Smooth muscle cell (in vitro differentiated cells): ENCODE measurements at regions not wholly inside any gene's neighbourhood (a gene's known extent, or its start where the extent isn't known, plus 50 kb on each side); places are given as distances from the start of the nearest gene placed in this dataset.
A peak's percentile ranks its signal among the peaks of the same experiment; 100 is the strongest.
"Not testable (repeated sequence)": the region's sequence is repeated elsewhere in the genome, so short reads cannot be mapped to it uniquely, and the experiment has no call there.

Experiments
- DNase-seq: peaks from one replicate; lab custom pipeline; 2025; ENCODE audit not compliant: unreplicated experiment; lab: John Stamatoyannopoulos, UW
- H2AFZ ChIP-seq: fragments of 200-600 bp; sonication (generic); 2 replicates; pipeline ENCODE4 v1.6.0; 2016; ENCODE audit warnings: antibody characterized with exemption, low read depth, mild to moderate bottlenecking
- H3F3A ChIP-seq: fragments of 200-600 bp; sonication (generic); 2 replicates; pipeline ENCODE4 v1.6.0; 2017; ENCODE audit warnings: antibody characterized with exemption, low read depth
- H3K27ac ChIP-seq: fragments of 200-600 bp; sonication (generic); 2 replicates; pipeline ENCODE4 v1.5.1; 2016; ENCODE audit warnings: low read depth, mild to moderate bottlenecking
- H3K27me3 ChIP-seq: fragments of 200-600 bp; sonication (generic); 2 replicates; pipeline ENCODE4 v1.6.1; 2016; ENCODE audit warnings: low read depth, mild to moderate bottlenecking
- H3K36me3 ChIP-seq: fragments of 200-600 bp; sonication (generic); 2 replicates; pipeline ENCODE4 v1.5.1; 2016; ENCODE audit warnings: low read depth
- H3K4me1 ChIP-seq: fragments of 200-600 bp; sonication (generic); 2 replicates; pipeline ENCODE4 v1.5.1; 2016; ENCODE audit warnings: low read depth
- H3K4me2 ChIP-seq: fragments of 200-600 bp; sonication (generic); 2 replicates; pipeline ENCODE4 v1.6.0; 2016; ENCODE audit warnings: mild to moderate bottlenecking
- H3K4me3 ChIP-seq: fragments of 200-600 bp; sonication (generic); 2 replicates; pipeline ENCODE4 v1.5.1; 2016; ENCODE audit warnings: mild to moderate bottlenecking
- H3K79me2 ChIP-seq: fragments of 200-600 bp; sonication (generic); 2 replicates; pipeline ENCODE4 v1.6.0; 2016; ENCODE audit warnings: low read depth, mild to moderate bottlenecking
- H3K9ac ChIP-seq: fragments of 200-600 bp; sonication (generic); 2 replicates; pipeline ENCODE4 v1.6.0; 2016; ENCODE audit warnings: low read depth
- H3K9me3 ChIP-seq: fragments of 200-600 bp; sonication (generic); replicated peaks from 2 replicates; pipeline ENCODE4 v1.5.1; 2016; ENCODE audit warnings: low read depth
- H4K20me1 ChIP-seq: fragments of 200-600 bp; sonication (generic); 2 replicates; pipeline ENCODE4 v1.6.0; 2016; ENCODE audit warnings: low read depth
- WGBS: methylation state at CpG from one replicate; pipeline ENCODE4 v1.1.7; 2016; ENCODE audit warnings: low lambda C conversion rate; 5-methylcytosine and 5-hydroxymethylcytosine counted together
- TF ChIP-seq, protein P1 (sequence below): fragments of 200-600 bp; sonication (generic); IDR thresholded peaks from 2 replicates; pipeline ENCODE4 v1.5.1; 2017; ENCODE audit warnings: borderline replicate concordance, mild to moderate bottlenecking, antibody characterized with exemption; ENCODE audit not compliant: insufficient read depth, poor library complexity, severe bottlenecking

DNA sequence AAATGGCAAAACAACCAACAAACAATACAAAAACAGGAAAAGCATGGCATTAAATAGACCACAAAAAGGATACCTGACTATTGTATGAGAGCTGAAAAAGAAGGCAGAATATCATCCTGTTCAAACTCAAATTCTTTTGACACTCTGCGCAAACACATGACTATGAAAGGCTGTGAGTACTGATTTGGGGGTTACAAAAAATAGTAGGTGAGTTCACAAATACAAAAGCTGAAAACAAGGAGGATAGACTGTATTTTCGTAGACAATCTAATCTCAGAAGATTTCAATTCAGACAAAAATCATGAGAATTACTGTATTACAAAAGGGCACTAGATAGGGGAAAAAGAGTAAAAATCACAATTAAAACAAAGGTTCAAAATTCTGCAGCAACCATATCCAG lies 142.6 kb upstream of the C1QTNF3 start:
- not testable (repeated sequence) for H3K79me2 ChIP-seq, H3K27ac ChIP-seq, H3K9ac ChIP-seq, H3F3A ChIP-seq, H3K9me3 ChIP-seq, H4K20me1 ChIP-seq, DNase-seq, H3K4me2 ChIP-seq, H3K4me3 ChIP-seq, H3K4me1 ChIP-seq, H2AFZ ChIP-seq, H3K27me3 ChIP-seq, H3K36me3 ChIP-seq
- 95% methylated on average over 2 of the region's 2 CpGs for WGBS

DNA sequence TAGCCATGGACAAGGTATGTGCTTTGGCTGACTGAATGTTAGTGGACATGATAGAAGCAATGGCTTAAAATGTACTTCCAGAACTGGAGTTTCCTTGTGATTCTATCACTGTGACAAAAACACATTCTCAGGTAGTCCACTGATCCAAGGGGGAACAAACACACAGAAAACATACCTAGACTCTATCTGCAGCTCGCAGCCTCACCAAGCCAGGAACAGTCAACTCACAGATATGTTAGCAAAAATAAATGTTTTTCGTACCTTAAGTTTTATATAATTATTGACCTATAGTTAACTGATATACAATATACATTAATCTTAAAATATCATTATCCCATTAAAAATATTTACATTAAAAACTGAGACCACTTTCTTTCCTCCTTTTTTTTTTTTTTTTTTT lies 143.1 kb upstream of the C1QTNF3 start:
- H3K9ac ChIP-seq, DNase-seq, H3K36me3 ChIP-seq, H3K4me3 ChIP-seq, H3K79me2 ChIP-seq, H3K4me2 ChIP-seq, H3K4me1 ChIP-seq, H2AFZ ChIP-seq, H3K27ac ChIP-seq, H4K20me1 ChIP-seq, H3K9me3 ChIP-seq, H3K27me3 ChIP-seq, H3F3A ChIP-seq: not testable (repeated sequence)
- 95% methylated on average over 2 of the region's 2 CpGs for WGBS

GRCh38 chr5:34186865-34187264 lies 143.9 kb upstream of the C1QTNF3 start:
- not testable (repeated sequence) for H3K36me3 ChIP-seq, H3K4me3 ChIP-seq, H3K4me1 ChIP-seq, DNase-seq, H4K20me1 ChIP-seq, H3F3A ChIP-seq, H2AFZ ChIP-seq, H3K27ac ChIP-seq, H3K9ac ChIP-seq, H3K9me3 ChIP-seq, H3K79me2 ChIP-seq, H3K4me2 ChIP-seq, H3K27me3 ChIP-seq
- WGBS = 95% methylated on average over 2 of the region's 2 CpGs

- not testable (repeated sequence) for DNase-seq, H3K4me3 ChIP-seq, H3K9ac ChIP-seq, H3K36me3 ChIP-seq, H3F3A ChIP-seq, H3K27ac ChIP-seq, H4K20me1 ChIP-seq, H3K4me1 ChIP-seq, H3K4me2 ChIP-seq, H3K27me3 ChIP-seq, H3K9me3 ChIP-seq, H2AFZ ChIP-seq, H3K79me2 ChIP-seq
- 98% methylated on average over 4 of the region's 4 CpGs for WGBS
These were observed 144.4 kb upstream of the C1QTNF3 start for GRCh38 chr5:34187441-34187840.

GRCh38 chr5:34188001-34188822 lies 145.2 kb upstream of the C1QTNF3 start:
- H2AFZ ChIP-seq, H3K4me1 ChIP-seq, H3K9me3 ChIP-seq, H4K20me1 ChIP-seq, H3K9ac ChIP-seq, H3K4me3 ChIP-seq, H3F3A ChIP-seq, H3K36me3 ChIP-seq, H3K27ac ChIP-seq, DNase-seq, H3K79me2 ChIP-seq, H3K4me2 ChIP-seq, H3K27me3 ChIP-seq: not testable (repeated sequence)
- TF ChIP-seq, protein P1, sequence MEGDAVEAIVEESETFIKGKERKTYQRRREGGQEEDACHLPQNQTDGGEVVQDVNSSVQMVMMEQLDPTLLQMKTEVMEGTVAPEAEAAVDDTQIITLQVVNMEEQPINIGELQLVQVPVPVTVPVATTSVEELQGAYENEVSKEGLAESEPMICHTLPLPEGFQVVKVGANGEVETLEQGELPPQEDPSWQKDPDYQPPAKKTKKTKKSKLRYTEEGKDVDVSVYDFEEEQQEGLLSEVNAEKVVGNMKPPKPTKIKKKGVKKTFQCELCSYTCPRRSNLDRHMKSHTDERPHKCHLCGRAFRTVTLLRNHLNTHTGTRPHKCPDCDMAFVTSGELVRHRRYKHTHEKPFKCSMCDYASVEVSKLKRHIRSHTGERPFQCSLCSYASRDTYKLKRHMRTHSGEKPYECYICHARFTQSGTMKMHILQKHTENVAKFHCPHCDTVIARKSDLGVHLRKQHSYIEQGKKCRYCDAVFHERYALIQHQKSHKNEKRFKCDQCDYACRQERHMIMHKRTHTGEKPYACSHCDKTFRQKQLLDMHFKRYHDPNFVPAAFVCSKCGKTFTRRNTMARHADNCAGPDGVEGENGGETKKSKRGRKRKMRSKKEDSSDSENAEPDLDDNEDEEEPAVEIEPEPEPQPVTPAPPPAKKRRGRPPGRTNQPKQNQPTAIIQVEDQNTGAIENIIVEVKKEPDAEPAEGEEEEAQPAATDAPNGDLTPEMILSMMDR = peak; percentile 51
- WGBS = 91% methylated on average over 10 of the region's 11 CpGs

- not testable (repeated sequence) for H3K27ac ChIP-seq, H3K9ac ChIP-seq, H3K9me3 ChIP-seq, H3K4me2 ChIP-seq, H2AFZ ChIP-seq, DNase-seq, H3F3A ChIP-seq, H3K4me3 ChIP-seq, H3K36me3 ChIP-seq, H3K27me3 ChIP-seq, H3K79me2 ChIP-seq, H4K20me1 ChIP-seq
- peaks cover 15% of the 10 kb centered on the region for H3K4me1 ChIP-seq
- 96% methylated on average over 21 of the region's 21 CpGs for WGBS
These were observed 146.2 kb upstream of the C1QTNF3 start for GRCh38 chr5:34189246-34189645.

- H3K4me3 ChIP-seq, H3K4me2 ChIP-seq, H3K9me3 ChIP-seq, H4K20me1 ChIP-seq, DNase-seq, H3K27ac ChIP-seq, H3K36me3 ChIP-seq, H3K27me3 ChIP-seq, H3K9ac ChIP-seq, H2AFZ ChIP-seq, H3F3A ChIP-seq, H3K79me2 ChIP-seq: not testable (repeated sequence)
- 96% methylated on average over 16 of the region's 16 CpGs for WGBS
- H3K4me1 ChIP-seq = peaks cover 15% of the 10 kb centered on the region
These were observed 146.9 kb upstream of the C1QTNF3 start for GRCh38 chr5:34189752-34190411.

- not testable (repeated sequence) for H3K9ac ChIP-seq, DNase-seq, H3F3A ChIP-seq, H3K4me2 ChIP-seq, H3K36me3 ChIP-seq, H2AFZ ChIP-seq, H3K9me3 ChIP-seq, H3K27ac ChIP-seq, H3K27me3 ChIP-seq, H3K79me2 ChIP-seq, H3K4me3 ChIP-seq, H4K20me1 ChIP-seq
- WGBS = 98% methylated on average over 16 of the region's 16 CpGs
- H3K4me1 ChIP-seq = peaks cover 15% of the 10 kb centered on the region
These were observed 147.5 kb upstream of the C1QTNF3 start for GRCh38 chr5:34190466-34190865.
